GM23338 (cell line): ENCODE measurements at regions not wholly inside any gene's neighbourhood (a gene's known extent, or its start where the extent isn't known, plus 50 kb on each side); places are given as distances from the start of the nearest gene placed in this dataset.

ENCODE experiments used
- ATAC-seq: fragments of 200-7000 bp; cut with Tn5 transposase; 3 replicates; pipeline ENCODE4 v1.9.1; 2020
- DNase-seq: peaks from one replicate; pipeline ENCODE4 v3.0.0-alpha.2; 2015; ENCODE audit warnings: low spot score
- H2AFZ ChIP-seq: fragments of 200-600 bp; sonication (generic); 2 replicates; pipeline ENCODE4 v1.8.0; 2016; ENCODE audit warnings: antibody characterized with exemption, mild to moderate bottlenecking, moderate library complexity
- H3F3A ChIP-seq: fragments of 200-600 bp; sonication (generic); replicated peaks from 2 replicates; pipeline ENCODE4 v1.8.0; 2017; ENCODE audit warnings: antibody characterized with exemption, mixed run types, low read depth
- H3K27ac ChIP-seq: fragments of 200-600 bp; sonication (generic); 2 replicates; pipeline ENCODE4 v1.6.1; 2016; ENCODE audit warnings: low read depth
- H3K27me3 ChIP-seq: fragments of 200-600 bp; sonication (generic); 2 replicates; pipeline ENCODE4 v1.8.0; 2016; ENCODE audit warnings: mild to moderate bottlenecking, mixed run types, moderate library complexity; ENCODE audit not compliant: insufficient read depth
- H3K36me3 ChIP-seq: fragments of 200-600 bp; sonication (generic); 2 replicates; pipeline ENCODE4 v1.8.0; 2016; ENCODE audit warnings: mild to moderate bottlenecking; ENCODE audit not compliant: insufficient read depth
- H3K4me1 ChIP-seq: fragments of 200-600 bp; sonication (generic); 2 replicates; pipeline ENCODE4 v1.8.0; 2016; ENCODE audit warnings: mild to moderate bottlenecking, moderate library complexity; ENCODE audit not compliant: insufficient read depth
- H3K4me2 ChIP-seq: fragments of 200-600 bp; sonication (generic); 2 replicates; pipeline ENCODE4 v1.7.1; 2017; ENCODE audit warnings: mixed run types
- H3K4me3 ChIP-seq: fragments of 200-600 bp; sonication (generic); 2 replicates; pipeline ENCODE4 v1.6.1; 2016; ENCODE audit warnings: mixed run types
- H3K79me2 ChIP-seq: fragments of 200-600 bp; sonication (generic); replicated peaks from 2 replicates; pipeline ENCODE4 v1.8.0; 2017; ENCODE audit warnings: mild to moderate bottlenecking; ENCODE audit not compliant: insufficient read depth
- H3K9me2 ChIP-seq: fragments of 200-600 bp; sonication (generic); 2 replicates; pipeline ENCODE4 v1.8.0; 2017; ENCODE audit not compliant: insufficient read depth
- H4K20me1 ChIP-seq: fragments of 200-600 bp; sonication (generic); replicated peaks from 2 replicates; pipeline ENCODE4 v1.8.0; 2017; ENCODE audit warnings: mild to moderate bottlenecking; ENCODE audit not compliant: insufficient read depth
- H3K27ac Mint-ChIP-seq: 2 replicates; pipeline ENCODE4 v1.8.0; 2020; ENCODE audit warnings: inconsistent platforms, mild to moderate bottlenecking, moderate library complexity, mixed read lengths
- H3K27me3 Mint-ChIP-seq: 3 replicates; pipeline ENCODE4 v1.8.0; 2022; ENCODE audit warnings: low read depth, mild to moderate bottlenecking, moderate library complexity, mixed read lengths, inconsistent platforms; ENCODE audit not compliant: insufficient read depth, poor library complexity
- H3K36me3 Mint-ChIP-seq: 3 replicates; pipeline ENCODE4 v1.8.0; 2021; ENCODE audit warnings: low read depth, mild to moderate bottlenecking, inconsistent platforms, moderate library complexity, mixed read lengths
- H3K4me1 Mint-ChIP-seq: 3 replicates; pipeline ENCODE4 v1.8.0; 2020; ENCODE audit warnings: mild to moderate bottlenecking, inconsistent platforms, mixed read lengths
- H3K4me3 Mint-ChIP-seq: 3 replicates; pipeline ENCODE4 v1.8.0; 2021; ENCODE audit warnings: moderate library complexity, mild to moderate bottlenecking, inconsistent platforms, mixed read lengths
- H3K9me3 Mint-ChIP-seq: 3 replicates; pipeline ENCODE4 v1.8.0; 2020; ENCODE audit warnings: moderate library complexity, mild to moderate bottlenecking, inconsistent platforms, mixed read lengths
- CREB1 ChIP-seq: fragments of 250-450 bp; sonication (Bioruptor Pico); IDR thresholded peaks from 2 replicates; pipeline ENCODE4 v1.5.0; 2020; ENCODE audit warnings: low read depth, mild to moderate bottlenecking, moderate library complexity
- CTCF ChIP-seq, 2 experiments: fragments of 200-600 bp in 1 of 2; sonication (generic) in 1 of 2; conservative IDR thresholded peaks; 2 replicates each; pipeline versions ENCODE4 v1.5.1 to v1.6.1; 2016 to 2017; ENCODE audit warnings: antibody characterized with exemption in 2 of 2, low read depth in 2 of 2, mild to moderate bottlenecking in 2 of 2, moderate library complexity in 1 of 2
- ETS1 ChIP-seq: IDR thresholded peaks from 2 replicates; pipeline ENCODE4 v1.6.1; 2016; ENCODE audit warnings: antibody characterized with exemption
- EZH2 ChIP-seq: fragments of 200-600 bp; sonication (generic); IDR thresholded peaks from one replicate; pipeline ENCODE4 v1.8.0; 2017; ENCODE audit warnings: antibody characterized with exemption, mild to moderate bottlenecking, low read depth; ENCODE audit not compliant: unreplicated experiment
- EZH2phosphoT487 ChIP-seq: fragments of 200-600 bp; sonication (generic); IDR thresholded peaks from one replicate; pipeline ENCODE4 v1.8.1; 2018; ENCODE audit warnings: antibody characterized with exemption; ENCODE audit not compliant: unreplicated experiment
- JUNB ChIP-seq: IDR thresholded peaks from one replicate; pipeline ENCODE4 v1.6.1; 2016; ENCODE audit warnings: antibody characterized with exemption; ENCODE audit not compliant: unreplicated experiment
- NANOG ChIP-seq: IDR thresholded peaks from 2 replicates; pipeline ENCODE4 v1.6.1; 2016; ENCODE audit warnings: antibody characterized with exemption, borderline replicate concordance
- POLR2AphosphoS5 ChIP-seq: IDR thresholded peaks from 2 replicates; pipeline ENCODE4 v1.6.1; 2016; ENCODE audit warnings: antibody characterized with exemption, low read depth
- REST ChIP-seq: IDR thresholded peaks from one replicate; pipeline ENCODE4 v1.6.1; 2018; ENCODE audit warnings: antibody characterized with exemption; ENCODE audit not compliant: unreplicated experiment
- STAT1 ChIP-seq: IDR thresholded peaks from one replicate; pipeline ENCODE4 v1.6.1; 2016; ENCODE audit warnings: antibody characterized with exemption; ENCODE audit not compliant: unreplicated experiment
- ZNF114 ChIP-seq: fragments of 250-450 bp; sonication (Bioruptor Pico); IDR thresholded peaks from 2 replicates; pipeline ENCODE4 v1.5.0; 2020; ENCODE audit warnings: mild to moderate bottlenecking, moderate library complexity
- ZNF331 ChIP-seq: fragments of 250-450 bp; sonication (Bioruptor Pico); IDR thresholded peaks from 2 replicates; pipeline ENCODE4 v1.5.0; 2020; ENCODE audit warnings: low read depth, mild to moderate bottlenecking, moderate library complexity
- ZNF462 ChIP-seq: fragments of 250-450 bp; sonication (Bioruptor Pico); IDR thresholded peaks from 2 replicates; pipeline ENCODE4 v1.5.0; 2020; ENCODE audit warnings: mild to moderate bottlenecking, moderate library complexity

GRCh38 chr5:6026766-6027406 is 351.5 kb downstream of the MED10 start (continued):
- no peak for TF ChIP-seq CTCF (conservative IDR thresholded peaks at IDR 0.05; ENCODE audit: low read depth in 2 of 2)

GRCh38 chr5:6019612-6020011 is 358.7 kb downstream of the MED10 start:
- Histone ChIP-seq H3K4me1 (no peaks in the 10 kb centered on the region), H2AFZ (no peak overlapping the region), H3K4me3 (no peak overlapping the region), H3K79me2 (no peaks in the 10 kb centered on the region), H3K27me3 (no peaks in the 10 kb centered on the region), H3K27ac (0 out of 2 replicates have a peak overlapping the region, but pooled peaks have one; percentile 14), H3K36me3 (no peaks in the 10 kb centered on the region), H3F3A (no peaks in the 10 kb centered on the region), H4K20me1 (no peaks in the 10 kb centered on the region), H3K4me2 (no peak overlapping the region), H3K9me2 (peaks cover 5% of the 10 kb centered on the region; the same call in 1 of the 2 replicates)
- no peak for ATAC-seq
- no peak for DNase-seq
- no peaks in the 10 kb centered on the region for H3K36me3 Mint-ChIP-seq
- H3K27me3 Mint-ChIP-seq: no peaks in the 10 kb centered on the region
- no peaks in the 10 kb centered on the region for H3K4me1 Mint-ChIP-seq
- no peaks in the 10 kb centered on the region for H3K9me3 Mint-ChIP-seq
- H3K4me3 Mint-ChIP-seq: no peak overlapping the region
- H3K27ac Mint-ChIP-seq: no peak overlapping the region
- TF ChIP-seq CREB1 (CRISPR knock-in tag) (no peak), EZH2 (no peak), ZNF331 (CRISPR knock-in tag) (no peak), ZNF114 (CRISPR knock-in tag) (no peak), NANOG (no peak), REST (no peak), STAT1 (no peak), EZH2phosphoT487 (no peak), ZNF462 (no peak), ETS1 (no peak), POLR2AphosphoS5 (no peak), JUNB (no peak)
